ENCODE measurements at regions not wholly inside any gene's neighbourhood (a gene's known extent, or its start where the extent isn't known, plus 50 kb on each side); places are given as distances from the start of the nearest gene placed in this dataset.

- intact Hi-C loops (cut with DNase I), result no loop called here
- Histone ChIP-seq H3K27me3 (no peaks in the 10 kb centered on the region), H3K4me1 (no peaks in the 10 kb centered on the region), H3K9me3 (no peaks in the 10 kb centered on the region), H3K36me3 (replicated peaks in 1 of 2; ENCODE audit: insufficient read depth in 1 of 2, low read depth in 2 of 2) (no peaks in the 10 kb centered on the region), H3K27ac (no peak overlapping the region), H3K4me3 (no peak overlapping the region)
- 48 to 56% methylated on average over 4 of the region's 4 CpGs for WGBS, 2 donors
- ATAC-seq, result no peak
- no peak for TF ChIP-seq POLR2A (IDR thresholded peaks at IDR 0.05)
- no peak for TF ChIP-seq CTCF (IDR thresholded peaks at IDR 0.05)
- DNase-seq, result no peak
Measured at GRCh38 chr16:5378531-5378930, 280.9 kb upstream of the EEF2KMT start.

- intact Hi-C loops (cut with DNase I), result no loop called here
- WGBS, 2 donors, result 32 to 45% methylated on average over 10 of the region's 10 CpGs
- no peaks in the 10 kb centered on the region for H3K4me1 ChIP-seq
- no peaks in the 10 kb centered on the region for H3K27me3 ChIP-seq
- H3K4me3 ChIP-seq, result no peak overlapping the region
- no peaks in the 10 kb centered on the region for H3K36me3 ChIP-seq (replicated peaks in 1 of 2; ENCODE audit: insufficient read depth in 1 of 2, low read depth in 2 of 2)
- H3K9me3 ChIP-seq, result no peaks in the 10 kb centered on the region
- DNase-seq, result no peak
- no peak for ATAC-seq
- no peak overlapping the region for H3K27ac ChIP-seq
- TF ChIP-seq CTCF (IDR thresholded peaks at IDR 0.05) (no peak), POLR2A (IDR thresholded peaks at IDR 0.05) (no peak)
Measured at GRCh38 chr16:5377280-5377898, 279.8 kb upstream of the EEF2KMT start.

- H3K9me3 ChIP-seq, result no peaks in the 10 kb centered on the region
- H3K4me3 ChIP-seq, result no peak overlapping the region
- no peaks in the 10 kb centered on the region for H3K27me3 ChIP-seq
- H3K4me1 ChIP-seq, result no peaks in the 10 kb centered on the region
- no peaks in the 10 kb centered on the region for H3K36me3 ChIP-seq (replicated peaks in 1 of 2; ENCODE audit: insufficient read depth in 1 of 2, low read depth in 2 of 2)
- intact Hi-C loops (cut with DNase I), result no loop called here
- no peak for DNase-seq
- 39 to 41% methylated on average over 4 of the region's 4 CpGs for WGBS, 2 donors
- no peak for ATAC-seq
- no peak overlapping the region for H3K27ac ChIP-seq
- TF ChIP-seq CTCF (IDR thresholded peaks at IDR 0.05) (no peak), POLR2A (IDR thresholded peaks at IDR 0.05) (no peak)
Measured at GRCh38 chr16:5374184-5374583, 276.6 kb upstream of the EEF2KMT start.

- no peaks in the 10 kb centered on the region for H3K4me1 ChIP-seq
- H3K27ac ChIP-seq, result no peak overlapping the region
- H3K4me3 ChIP-seq, result no peak overlapping the region
- no peaks in the 10 kb centered on the region for H3K27me3 ChIP-seq
- TF ChIP-seq POLR2A (IDR thresholded peaks at IDR 0.05), result no peak
- no peak for TF ChIP-seq CTCF (IDR thresholded peaks at IDR 0.05)
- no peaks in the 10 kb centered on the region for H3K36me3 ChIP-seq (replicated peaks in 1 of 2; ENCODE audit: insufficient read depth in 1 of 2, low read depth in 2 of 2)
- intact Hi-C loops (cut with DNase I), result no loop called here
- no peaks in the 10 kb centered on the region for H3K9me3 ChIP-seq
- WGBS, 2 donors, result 62 to 76% methylated on average over 7 of the region's 7 CpGs
- no peak for ATAC-seq
- DNase-seq, result no peak
Measured at GRCh38 chr16:5367951-5368350, 270.4 kb upstream of the EEF2KMT start.

- no peaks in the 10 kb centered on the region for H3K27me3 ChIP-seq
- no peaks in the 10 kb centered on the region for H3K4me1 ChIP-seq
- no peak overlapping the region for H3K4me3 ChIP-seq
- no peaks in the 10 kb centered on the region for H3K36me3 ChIP-seq (replicated peaks in 1 of 2; ENCODE audit: insufficient read depth in 1 of 2, low read depth in 2 of 2)
- ATAC-seq, result no peak
- H3K9me3 ChIP-seq, result no peaks in the 10 kb centered on the region
- WGBS, 2 donors, result 44 to 45% methylated on average over 4 of the region's 4 CpGs
- no peak for DNase-seq
- H3K27ac ChIP-seq, result no peak overlapping the region
- no peak for TF ChIP-seq CTCF (IDR thresholded peaks at IDR 0.05)
- no peak for TF ChIP-seq POLR2A (IDR thresholded peaks at IDR 0.05)
- intact Hi-C loops (cut with DNase I), result no loop called here
Measured at GRCh38 chr16:5366126-5366525, 268.5 kb upstream of the EEF2KMT start.
